Keratinocyte (primary cell): ENCODE measurements at regions not wholly inside any gene's neighbourhood (a gene's known extent, or its start where the extent isn't known, plus 50 kb on each side); places are given as distances from the start of the nearest gene placed in this dataset.

ENCODE experiments used
- DNase-seq: peaks from one replicate; pipeline ENCODE4 v3.0.0-alpha.2; 2011; ENCODE audit warnings: low read depth, missing footprints, low spot score
- FAIRE-seq: peaks from 2 replicates; lab custom pipeline; 2011; peaks lifted over from hg19 to GRCh38; lab: Jason Lieb, UNC
- H2AFZ ChIP-seq: 2 replicates; pipeline ENCODE4 v1.6.0; 2012; ENCODE audit warnings: low read length, control low read depth, inconsistent platforms; ENCODE audit not compliant: control insufficient read depth
- H3K27ac ChIP-seq: 2 replicates; pipeline ENCODE4 v1.5.1; 2011; ENCODE audit warnings: low read length; ENCODE audit not compliant: control insufficient read depth, insufficient read depth
- H3K27me3 ChIP-seq: 3 replicates; pipeline ENCODE4 v1.6.0; 2011; ENCODE audit warnings: low read length; ENCODE audit not compliant: control insufficient read depth, insufficient read depth; ENCODE audit errors: extremely low read depth
- H3K36me3 ChIP-seq, 2 experiments: 2 replicates in 1 of 2; 3 replicates in 1 of 2; pipeline ENCODE4 v1.5.1; 2011; ENCODE audit warnings: low read length in 2 of 2, mild to moderate bottlenecking in 1 of 2; ENCODE audit not compliant: control insufficient read depth in 2 of 2, insufficient read depth in 2 of 2; ENCODE audit errors: extremely low read depth in 1 of 2
- H3K4me1 ChIP-seq: 3 replicates; pipeline ENCODE4 v1.5.1; 2011; ENCODE audit warnings: low read length; ENCODE audit not compliant: control insufficient read depth, insufficient read depth; ENCODE audit errors: extremely low read depth
- H3K4me2 ChIP-seq: 3 replicates; pipeline ENCODE4 v1.6.0; 2011; ENCODE audit warnings: low read depth, low read length; ENCODE audit not compliant: control insufficient read depth, insufficient read depth; ENCODE audit errors: extremely low read depth
- H3K4me3 ChIP-seq, 3 experiments: fragments of 200-600 bp in 1 of 3; sonication (generic) in 1 of 3; 2 replicates in 2 of 3; 3 replicates in 1 of 3; pipeline ENCODE4 v1.5.1; 2011 to 2016; ENCODE audit warnings: low read length in 3 of 3, mild to moderate bottlenecking in 3 of 3, control low read depth in 2 of 3, inconsistent platforms in 1 of 3, low read depth in 1 of 3, mixed read lengths in 1 of 3, mixed run types in 1 of 3, moderate library complexity in 1 of 3; ENCODE audit not compliant: control insufficient read depth in 2 of 3, insufficient read depth in 2 of 3; ENCODE audit errors: extremely low read depth in 1 of 3
- H3K79me2 ChIP-seq: 2 replicates; pipeline ENCODE4 v1.6.0; 2012; ENCODE audit warnings: low read length; ENCODE audit not compliant: control insufficient read depth, insufficient read depth
- H3K9ac ChIP-seq: 3 replicates; pipeline ENCODE4 v1.6.0; 2011; ENCODE audit warnings: low read length; ENCODE audit not compliant: control insufficient read depth, insufficient read depth; ENCODE audit errors: extremely low read depth
- H3K9me1 ChIP-seq: 3 replicates; pipeline ENCODE4 v1.6.0; 2011; ENCODE audit warnings: low read length; ENCODE audit not compliant: control insufficient read depth, insufficient read depth; ENCODE audit errors: extremely low read depth
- H3K9me3 ChIP-seq: 2 replicates; pipeline ENCODE4 v1.5.1; 2012; ENCODE audit warnings: low read depth, low read length; ENCODE audit not compliant: control insufficient read depth
- H4K20me1 ChIP-seq: 3 replicates; pipeline ENCODE4 v1.6.0; 2011; ENCODE audit warnings: low read length; ENCODE audit not compliant: control insufficient read depth, insufficient read depth; ENCODE audit errors: extremely low read depth
- EZH2 ChIP-seq: IDR thresholded peaks from one replicate; pipeline ENCODE4 v1.6.1; 2012; ENCODE audit warnings: inconsistent platforms, mild to moderate bottlenecking, low read length, moderate library complexity
- dilution Hi-C: fragments of 300-500 bp; cut with MboI; formaldehyde crosslinking; loops from one replicate; pipeline ENCODE4 v1.7.0; 2020; ENCODE audit warnings: low sequenced_read_pairs; ENCODE audit not compliant: extremely low pct_ligation_motif_present
- TF ChIP-seq, protein P1 (sequence below), 3 experiments: IDR thresholded peaks in 1 of 3; conservative IDR thresholded peaks in 1 of 3; optimal IDR thresholded peaks in 1 of 3; 2 replicates in 2 of 3; 3 replicates in 1 of 3; pipeline versions ENCODE3 to v1.5.1; 2011; ENCODE audit warnings: low read length in 3 of 3, mild to moderate bottlenecking in 3 of 3, moderate library complexity in 2 of 3, control low read depth in 1 of 3, inconsistent platforms in 1 of 3; ENCODE audit not compliant: insufficient read depth in 2 of 3; ENCODE audit errors: extremely low read depth in 1 of 3

- no peak overlapping the region for H2AFZ ChIP-seq
- no peaks in the 10 kb centered on the region for H3K9me3 ChIP-seq
- H3K27me3 ChIP-seq = no peaks in the 10 kb centered on the region
- no peaks in the 10 kb centered on the region for H3K9me1 ChIP-seq
- no peak for FAIRE-seq
- peak overlapping the region; percentile 61 for H3K4me2 ChIP-seq
- H4K20me1 ChIP-seq = no peaks in the 10 kb centered on the region
- H3K36me3 ChIP-seq = no peaks in the 10 kb centered on the region
- H3K27ac ChIP-seq = peak overlapping the region; percentile 79
- DNase-seq = no peak
- no peak overlapping the region for H3K9ac ChIP-seq
- TF ChIP-seq, protein P1, sequence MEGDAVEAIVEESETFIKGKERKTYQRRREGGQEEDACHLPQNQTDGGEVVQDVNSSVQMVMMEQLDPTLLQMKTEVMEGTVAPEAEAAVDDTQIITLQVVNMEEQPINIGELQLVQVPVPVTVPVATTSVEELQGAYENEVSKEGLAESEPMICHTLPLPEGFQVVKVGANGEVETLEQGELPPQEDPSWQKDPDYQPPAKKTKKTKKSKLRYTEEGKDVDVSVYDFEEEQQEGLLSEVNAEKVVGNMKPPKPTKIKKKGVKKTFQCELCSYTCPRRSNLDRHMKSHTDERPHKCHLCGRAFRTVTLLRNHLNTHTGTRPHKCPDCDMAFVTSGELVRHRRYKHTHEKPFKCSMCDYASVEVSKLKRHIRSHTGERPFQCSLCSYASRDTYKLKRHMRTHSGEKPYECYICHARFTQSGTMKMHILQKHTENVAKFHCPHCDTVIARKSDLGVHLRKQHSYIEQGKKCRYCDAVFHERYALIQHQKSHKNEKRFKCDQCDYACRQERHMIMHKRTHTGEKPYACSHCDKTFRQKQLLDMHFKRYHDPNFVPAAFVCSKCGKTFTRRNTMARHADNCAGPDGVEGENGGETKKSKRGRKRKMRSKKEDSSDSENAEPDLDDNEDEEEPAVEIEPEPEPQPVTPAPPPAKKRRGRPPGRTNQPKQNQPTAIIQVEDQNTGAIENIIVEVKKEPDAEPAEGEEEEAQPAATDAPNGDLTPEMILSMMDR (optimal IDR thresholded peaks at IDR 0.05 in 1 of 3, IDR thresholded peaks at IDR 0.05 in 1 of 3, conservative IDR thresholded peaks at IDR 0.05 in 1 of 3; ENCODE audit: extremely low read depth in 1 of 3, insufficient read depth in 2 of 3, low read length in 3 of 3) = no peak
- TF ChIP-seq EZH2 = no peak
- dilution Hi-C loops = no loop called here
- H3K79me2 ChIP-seq = peaks cover 7% of the 10 kb centered on the region
- peaks cover 50% of the 10 kb centered on the region for H3K4me1 ChIP-seq
- H3K4me3 ChIP-seq = no peak overlapping the region
These were observed 70.8 kb upstream of the IFNG-AS1 start for GRCh38 chr12:67918441-67918840.

- dilution Hi-C loops = no loop called here
- Histone ChIP-seq H3K27me3 (no peaks in the 10 kb centered on the region), H3K4me1 (peaks cover 50% of the 10 kb centered on the region), H4K20me1 (no peaks in the 10 kb centered on the region), H3K9me1 (no peaks in the 10 kb centered on the region), H3K4me2 (peak overlapping the region; percentile 61), H3K79me2 (peaks cover 7% of the 10 kb centered on the region), H3K9ac (peak overlapping the region; percentile 66), H3K9me3 (no peaks in the 10 kb centered on the region), H2AFZ (peak overlapping the region; percentile 43), H3K36me3 (no peaks in the 10 kb centered on the region), H3K4me3 (peak overlapping the region; percentile 18 to 43 (median 43)), H3K27ac (peak overlapping the region; percentile 79)
- DNase-seq = peak; percentile 57
- TF ChIP-seq, protein P1 (optimal IDR thresholded peaks at IDR 0.05 in 1 of 3, IDR thresholded peaks at IDR 0.05 in 1 of 3, conservative IDR thresholded peaks at IDR 0.05 in 1 of 3; ENCODE audit: extremely low read depth in 1 of 3, insufficient read depth in 2 of 3, low read length in 3 of 3) = no peak
- no peak for TF ChIP-seq EZH2
- peak; percentile 83 for FAIRE-seq
These were observed 69.8 kb upstream of the IFNG-AS1 start for GRCh38 chr12:67919406-67919805.
